Trophoblast cell (in vitro differentiated cells and primary cell): ENCODE measurements at regions not wholly inside any gene's neighbourhood (a gene's known extent, or its start where the extent isn't known, plus 50 kb on each side); places are given as distances from the start of the nearest gene placed in this dataset.

Source experiments
- DNase-seq, 2 donors: peaks; one replicate each; pipeline ENCODE4 v3.0.0-alpha.2; 2016
- H2AFZ ChIP-seq: 2 replicates; pipeline ENCODE4 v1.6.1; 2013; ENCODE audit warnings: low read length, moderate library complexity, mild to moderate bottlenecking; ENCODE audit not compliant: insufficient read depth, poor library complexity
- H2AK5ac ChIP-seq: 2 replicates; pipeline ENCODE4 v1.6.1; 2013; ENCODE audit warnings: mild to moderate bottlenecking, low read length
- H2BK120ac ChIP-seq: 2 replicates; pipeline ENCODE4 v1.6.1; 2013; ENCODE audit warnings: low read length, mild to moderate bottlenecking, moderate library complexity; ENCODE audit not compliant: insufficient read depth, poor library complexity
- H2BK12ac ChIP-seq: 2 replicates; pipeline ENCODE4 v1.6.1; 2013; ENCODE audit warnings: mild to moderate bottlenecking, low read length, moderate library complexity
- H2BK5ac ChIP-seq: 2 replicates; pipeline ENCODE4 v1.6.1; 2013; ENCODE audit warnings: low read length, low read depth, moderate library complexity, mild to moderate bottlenecking; ENCODE audit not compliant: poor library complexity
- H3K14ac ChIP-seq: 2 replicates; pipeline ENCODE4 v1.6.1; 2013; ENCODE audit warnings: mild to moderate bottlenecking, low read length
- H3K18ac ChIP-seq: 2 replicates; pipeline ENCODE4 v1.6.1; 2013; ENCODE audit warnings: mild to moderate bottlenecking, low read length
- H3K23ac ChIP-seq: 2 replicates; pipeline ENCODE4 v1.6.1; 2013; ENCODE audit warnings: low read length
- H3K27ac ChIP-seq: 2 replicates; pipeline ENCODE4 v1.5.1; 2013; ENCODE audit warnings: low read depth, mild to moderate bottlenecking, inconsistent platforms, low read length, moderate library complexity
- H3K27me3 ChIP-seq: 2 replicates; pipeline ENCODE4 v1.6.1; 2013; ENCODE audit warnings: inconsistent platforms, mild to moderate bottlenecking, low read length, moderate library complexity; ENCODE audit not compliant: insufficient read depth
- H3K36me3 ChIP-seq, 2 experiments: 1 replicate in 1 of 2; 2 replicates in 1 of 2; pipeline ENCODE4 v1.6.1; 2013; ENCODE audit warnings: low read length in 2 of 2, mild to moderate bottlenecking in 2 of 2, moderate library complexity in 1 of 2; ENCODE audit not compliant: insufficient read depth in 2 of 2, control insufficient read depth in 1 of 2
- H3K4ac ChIP-seq: 2 replicates; pipeline ENCODE4 v1.6.1; 2013; ENCODE audit warnings: low read depth, mild to moderate bottlenecking, low read length, moderate library complexity
- H3K4me1 ChIP-seq, 2 experiments: 1 replicate in 1 of 2; 2 replicates in 1 of 2; pipeline ENCODE4 v1.6.1; 2013; ENCODE audit warnings: low read length in 2 of 2, mild to moderate bottlenecking in 2 of 2, moderate library complexity in 1 of 2; ENCODE audit not compliant: insufficient read depth in 2 of 2, control insufficient read depth in 1 of 2
- H3K4me2 ChIP-seq: 2 replicates; pipeline ENCODE4 v1.6.1; 2013; ENCODE audit warnings: inconsistent platforms, mild to moderate bottlenecking, low read length, moderate library complexity
- H3K4me3 ChIP-seq: 2 replicates; pipeline ENCODE4 v1.5.1; 2013; ENCODE audit warnings: mild to moderate bottlenecking, low read depth, low read length, inconsistent platforms
- H3K79me1 ChIP-seq: one replicate; pipeline ENCODE4 v1.6.1; 2013; ENCODE audit warnings: low read length
- H3K79me2 ChIP-seq: 2 replicates; pipeline ENCODE4 v1.6.1; 2013; ENCODE audit warnings: low read length, mild to moderate bottlenecking; ENCODE audit not compliant: control insufficient read depth, insufficient read depth, poor library complexity
- H3K9ac ChIP-seq: 2 replicates; pipeline ENCODE4 v1.6.1; 2013; ENCODE audit warnings: mild to moderate bottlenecking, low read length
- H3K9me3 ChIP-seq: 2 replicates; pipeline ENCODE4 v1.6.1; 2013; ENCODE audit warnings: low read depth, mild to moderate bottlenecking, control low read depth, inconsistent platforms, low read length; ENCODE audit not compliant: insufficient read depth
- H4K12ac ChIP-seq: 2 replicates; pipeline ENCODE4 v1.6.1; 2013; ENCODE audit warnings: low read depth, mild to moderate bottlenecking, low read length, moderate library complexity
- H4K8ac ChIP-seq: 2 replicates; pipeline ENCODE4 v1.6.1; 2013; ENCODE audit warnings: low read depth, mild to moderate bottlenecking, low read length, moderate library complexity
- H4K91ac ChIP-seq: one replicate; pipeline ENCODE4 v1.6.1; 2013; ENCODE audit warnings: low read depth, mild to moderate bottlenecking, low read length, moderate library complexity
- WGBS: extraction: QIAGEN DNeasy Blood & Tissue Kit; methylation state at CpG from one replicate; pipeline ENCODE4 v1.1.7; 2013; ENCODE audit warnings: missing lambda C conversion rate; ENCODE audit not compliant: insufficient read length, insufficient coverage; ENCODE audit errors: extremely low coverage; 5-methylcytosine and 5-hydroxymethylcytosine counted together

GRCh38 chr6:33908025-33908424 lies 104.2 kb upstream of the MLN start:
- H3K14ac ChIP-seq, result no peak overlapping the region

GRCh38 chr6:33907227-33907626 lies 103.4 kb upstream of the MLN start:
- Histone ChIP-seq H4K91ac (no peak overlapping the region), H3K18ac (no peak overlapping the region), H3K27ac (no peak overlapping the region)

More at GRCh38 chr6:33908025-33908424, 104.2 kb upstream of the MLN start:
- H3K36me3 ChIP-seq, result no peaks in the 10 kb centered on the region
- no peak overlapping the region for H2AK5ac ChIP-seq
- no peak overlapping the region for H2BK5ac ChIP-seq
- peaks cover 2% of the 10 kb centered on the region for H3K9me3 ChIP-seq
- no peak overlapping the region for H3K27ac ChIP-seq
- no CpG with 5 or more reads among the region's 4 CpGs for WGBS
- H2AFZ ChIP-seq, result no peak overlapping the region
- H4K8ac ChIP-seq, result no peak overlapping the region
- no peaks in the 10 kb centered on the region for H3K79me1 ChIP-seq
- no peaks in the 10 kb centered on the region for H3K4me1 ChIP-seq
- no peak overlapping the region for H4K91ac ChIP-seq
- H3K23ac ChIP-seq, result no peak overlapping the region
- no peak for DNase-seq
- no peak overlapping the region for H2BK12ac ChIP-seq
- H3K27me3 ChIP-seq, result no peaks in the 10 kb centered on the region
- no peaks in the 10 kb centered on the region for H3K79me2 ChIP-seq
- no peak overlapping the region for H3K4me3 ChIP-seq
- H3K18ac ChIP-seq, result no peak overlapping the region
- H3K4ac ChIP-seq, result no peak overlapping the region
- H3K4me2 ChIP-seq, result no peak overlapping the region
- H4K12ac ChIP-seq, result no peak overlapping the region
- no peak overlapping the region for H2BK120ac ChIP-seq
- H3K9ac ChIP-seq, result no peak overlapping the region

GRCh38 chr6:33906439-33906838 lies 102.6 kb upstream of the MLN start:
- no peak overlapping the region for H3K4me3 ChIP-seq
- H3K36me3 ChIP-seq, result no peaks in the 10 kb centered on the region
- H3K27me3 ChIP-seq, result no peaks in the 10 kb centered on the region
- H3K79me2 ChIP-seq, result no peaks in the 10 kb centered on the region
- H3K27ac ChIP-seq, result no peak overlapping the region
- H4K8ac ChIP-seq, result no peak overlapping the region
- H2AFZ ChIP-seq, result no peak overlapping the region
- no peak overlapping the region for H4K91ac ChIP-seq
- no peaks in the 10 kb centered on the region for H3K4me1 ChIP-seq
- WGBS, result no CpG with 5 or more reads among the region's 9 CpGs
- no peak overlapping the region for H2AK5ac ChIP-seq
- H3K4me2 ChIP-seq, result no peak overlapping the region
- no peaks in the 10 kb centered on the region for H3K79me1 ChIP-seq
- H2BK12ac ChIP-seq, result no peak overlapping the region
- no peak overlapping the region for H3K23ac ChIP-seq
- H3K9ac ChIP-seq, result no peak overlapping the region
- H2BK120ac ChIP-seq, result no peak overlapping the region
- no peak overlapping the region for H3K4ac ChIP-seq
- H3K14ac ChIP-seq, result no peak overlapping the region
- no peak overlapping the region for H2BK5ac ChIP-seq
- H3K18ac ChIP-seq, result no peak overlapping the region
- DNase-seq, result no peak
- H3K9me3 ChIP-seq, result peaks cover 2% of the 10 kb centered on the region
- no peak overlapping the region for H4K12ac ChIP-seq

More at GRCh38 chr6:33907227-33907626, 103.4 kb upstream of the MLN start:
- no peaks in the 10 kb centered on the region for H3K79me2 ChIP-seq
- H4K8ac ChIP-seq, result no peak overlapping the region
- no peak overlapping the region for H2BK12ac ChIP-seq
- H3K79me1 ChIP-seq, result no peaks in the 10 kb centered on the region
- WGBS, result no CpG with 5 or more reads among the region's 5 CpGs
- H3K36me3 ChIP-seq, result no peaks in the 10 kb centered on the region
- H2BK5ac ChIP-seq, result no peak overlapping the region
- H3K9ac ChIP-seq, result no peak overlapping the region
- no peak overlapping the region for H2BK120ac ChIP-seq
- H3K4me1 ChIP-seq, result no peaks in the 10 kb centered on the region
- no peak for DNase-seq
- no peak overlapping the region for H3K4me3 ChIP-seq
- H3K4me2 ChIP-seq, result no peak overlapping the region
- no peak overlapping the region for H4K12ac ChIP-seq
- no peak overlapping the region for H2AK5ac ChIP-seq
- no peak overlapping the region for H3K4ac ChIP-seq
- no peak overlapping the region for H3K23ac ChIP-seq
- H3K27me3 ChIP-seq, result no peaks in the 10 kb centered on the region
- no peak overlapping the region for H2AFZ ChIP-seq
- H3K14ac ChIP-seq, result no peak overlapping the region
- peaks cover 2% of the 10 kb centered on the region for H3K9me3 ChIP-seq

- Histone ChIP-seq H4K91ac (no peak overlapping the region), H3K27ac (no peak overlapping the region), H3K9me3 (peaks cover 2% of the 10 kb centered on the region), H3K79me1 (no peaks in the 10 kb centered on the region), H2AFZ (no peak overlapping the region), H3K36me3 (no peaks in the 10 kb centered on the region), H3K4me3 (no peak overlapping the region), H3K18ac (no peak overlapping the region), H3K23ac (no peak overlapping the region), H3K9ac (no peak overlapping the region), H3K4me1 (no peaks in the 10 kb centered on the region), H3K4ac (no peak overlapping the region), H4K8ac (no peak overlapping the region), H3K79me2 (no peaks in the 10 kb centered on the region), H2BK120ac (no peak overlapping the region), H3K14ac (no peak overlapping the region), H2BK5ac (no peak overlapping the region), H2AK5ac (no peak overlapping the region), H4K12ac (no peak overlapping the region), H2BK12ac (no peak overlapping the region), H3K27me3 (no peaks in the 10 kb centered on the region), H3K4me2 (no peak overlapping the region)
- WGBS, result no CpG with 5 or more reads among the region's 8 CpGs
- no peak for DNase-seq
Measured at GRCh38 chr6:33905071-33905609, 101.3 kb upstream of the MLN start.
